ENCODE measurements at regions not wholly inside any gene's neighbourhood (a gene's known extent, or its start where the extent isn't known, plus 50 kb on each side); places are given as distances from the start of the nearest gene placed in this dataset.

DNA sequence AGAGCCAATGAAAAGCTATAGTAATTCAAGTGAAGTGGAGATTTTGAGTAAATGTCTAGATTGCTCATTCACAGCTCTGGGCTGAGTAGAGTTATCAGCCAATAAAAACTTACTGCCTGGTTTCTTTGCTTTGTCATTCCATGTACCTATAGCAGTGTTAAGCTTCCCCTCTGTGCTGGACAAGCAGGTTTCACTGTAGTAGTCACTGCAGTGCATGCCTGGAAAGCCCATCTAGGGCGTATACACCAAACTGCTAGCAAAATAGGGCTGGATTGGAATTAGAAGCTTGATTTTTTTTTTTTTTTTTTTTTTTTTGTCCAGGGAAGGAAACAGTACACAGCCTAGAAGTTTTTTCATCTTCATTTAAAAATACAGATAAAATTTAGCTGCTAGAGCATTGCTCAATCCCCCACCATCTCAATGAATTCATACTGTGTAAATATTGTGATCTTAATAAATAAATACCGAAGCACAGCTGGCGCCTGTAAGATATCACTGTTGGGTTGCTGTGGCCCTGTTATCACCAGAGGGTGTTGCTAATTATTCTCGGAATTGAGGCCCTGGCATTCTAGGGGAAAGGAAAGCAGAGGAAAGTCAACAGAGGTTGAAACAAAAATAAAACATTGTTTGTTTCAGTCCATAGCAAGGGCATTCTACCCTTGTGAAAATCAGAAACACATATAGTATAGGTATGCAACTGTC is 968.5 kb upstream of the GJE1 start:
- no peak for DNase-seq (ENCODE audit: low read depth, low spot score)

DNA sequence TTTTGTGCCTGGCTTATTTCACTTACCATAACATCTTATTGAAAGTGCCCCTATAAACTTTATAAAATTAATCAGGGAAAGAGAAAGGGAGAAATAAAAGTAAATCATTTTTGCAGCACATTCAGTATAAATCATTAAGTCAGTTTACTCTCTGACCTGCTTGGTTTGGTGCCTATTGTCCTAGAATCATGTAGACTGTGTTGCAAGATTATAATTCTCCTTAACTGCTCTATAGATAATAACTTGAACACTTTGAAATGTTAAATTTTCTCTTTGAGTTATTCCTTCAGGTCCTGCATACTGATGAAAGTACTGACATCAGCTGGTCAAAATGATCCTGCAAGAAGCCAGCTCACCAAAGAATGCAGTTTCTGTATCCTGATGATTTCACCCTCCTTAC is 969.6 kb upstream of the GJE1 start:
- DNase-seq (ENCODE audit: low read depth, low spot score) = no peak

DNA sequence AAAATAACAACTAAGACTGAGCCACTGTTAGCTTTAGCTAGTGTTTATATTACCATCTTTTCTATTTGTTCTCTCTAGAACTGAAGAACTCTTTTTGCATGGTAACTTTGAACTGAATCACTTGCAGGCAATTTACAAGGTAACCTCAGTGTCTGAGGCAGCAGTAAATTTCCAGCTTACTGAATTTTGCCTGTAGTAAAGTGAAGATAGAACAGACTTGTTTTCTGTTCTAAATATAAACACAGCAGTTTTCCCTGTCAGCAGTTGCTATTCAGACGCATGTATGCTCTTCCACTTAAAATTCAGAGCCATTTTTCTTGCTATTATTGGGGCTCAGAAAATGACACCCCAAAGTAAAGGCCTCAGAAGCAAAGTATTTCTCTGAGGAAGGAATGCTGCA is 974.0 kb upstream of the GJE1 start:
- no peak for DNase-seq (ENCODE audit: low read depth, low spot score)

DNA sequence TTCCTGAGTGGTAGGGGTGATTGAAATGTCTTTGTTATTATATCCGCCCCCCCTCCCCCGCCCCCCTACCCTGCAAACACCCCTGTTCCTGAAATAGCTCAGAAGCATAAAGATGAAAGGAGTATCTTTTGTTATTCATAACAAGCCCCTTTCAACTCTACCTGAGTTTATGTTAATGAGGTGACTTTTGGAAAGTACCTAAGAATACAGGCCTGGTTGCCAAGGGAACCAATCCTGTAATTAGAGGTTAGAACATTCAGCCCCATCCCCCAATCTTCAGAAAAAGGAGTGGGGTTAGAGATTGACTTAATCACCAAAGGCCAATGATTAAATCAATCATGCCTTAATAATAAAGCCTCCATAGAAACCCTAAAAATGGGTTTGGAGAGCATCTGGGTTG is 979.2 kb upstream of the GJE1 start:
- no peak for DNase-seq (ENCODE audit: low read depth, low spot score)

DNA sequence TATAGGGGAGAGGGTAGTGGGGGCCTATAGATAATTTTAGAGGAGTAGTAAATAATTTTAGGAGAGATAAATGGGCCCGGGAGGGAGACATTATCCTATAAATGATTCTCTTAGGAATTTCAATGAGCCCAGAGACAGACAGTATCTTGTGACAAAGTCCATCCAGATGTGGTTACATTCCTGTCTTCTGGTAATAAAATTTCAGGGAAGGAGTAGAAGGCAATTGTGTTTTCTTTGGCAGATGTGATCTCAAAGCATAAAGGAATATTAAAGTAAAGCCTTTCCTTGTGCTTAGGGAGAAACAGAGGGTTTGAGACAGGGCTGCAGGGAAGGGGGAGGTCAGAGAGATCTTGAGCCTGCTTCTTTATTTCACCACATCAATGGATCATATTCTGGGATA is 979.8 kb upstream of the GJE1 start:
- DNase-seq (ENCODE audit: low read depth, low spot score) = no peak

DNA sequence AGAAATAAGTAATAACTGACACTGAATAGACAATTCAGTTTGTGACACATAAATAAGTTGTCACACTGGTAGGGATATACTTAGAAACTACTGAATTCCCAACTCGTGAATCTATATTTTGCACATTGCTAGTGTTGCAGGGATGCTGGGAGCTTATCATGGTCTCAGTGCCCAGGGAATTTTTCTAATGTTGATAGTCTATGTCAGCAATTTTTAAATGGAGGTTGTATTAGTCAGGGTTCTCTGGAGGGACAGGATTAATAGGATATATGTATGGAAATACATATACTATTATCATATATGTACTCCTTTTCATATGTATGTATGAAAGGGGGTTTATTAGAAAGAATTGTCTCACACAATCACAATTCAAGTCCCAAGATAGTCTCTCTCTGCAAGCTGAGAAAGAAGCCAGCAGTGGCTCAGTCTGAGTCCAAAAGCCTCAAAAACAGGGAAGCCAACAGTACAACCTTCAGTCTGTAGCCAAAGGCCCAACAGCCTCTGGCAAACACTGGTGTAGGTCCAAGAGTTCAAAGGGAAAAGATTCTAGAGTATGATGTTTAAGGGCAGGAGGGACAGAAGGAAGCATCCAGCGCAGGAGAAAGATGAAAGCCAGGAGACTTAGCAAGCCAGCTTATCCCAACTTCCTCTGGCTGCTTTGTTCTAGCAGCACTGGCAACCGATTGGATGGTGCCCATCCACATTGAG is 980.9 kb upstream of the GJE1 start:
- no peak for DNase-seq (ENCODE audit: low read depth, low spot score)

DNA sequence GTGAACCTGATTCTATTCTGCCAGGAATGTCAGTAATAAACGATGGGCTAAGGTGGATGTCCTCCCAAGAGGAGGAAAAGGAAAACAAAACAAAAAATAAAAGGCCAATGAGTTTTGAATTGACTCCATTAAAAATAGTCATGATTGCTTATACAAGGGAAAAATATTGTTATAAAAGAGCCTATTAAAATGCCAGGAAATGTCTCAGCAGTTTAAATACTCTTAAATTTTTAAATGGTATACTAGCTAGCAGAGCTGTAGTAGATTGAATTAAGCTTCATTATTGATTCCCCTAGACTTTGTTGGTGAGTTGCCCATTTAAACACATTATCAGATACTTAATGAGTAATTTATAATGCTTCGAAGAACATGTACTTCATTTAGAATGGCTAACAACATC is 990.9 kb upstream of the GJE1 start:
- no peak for DNase-seq (ENCODE audit: low read depth, low spot score)

DNA sequence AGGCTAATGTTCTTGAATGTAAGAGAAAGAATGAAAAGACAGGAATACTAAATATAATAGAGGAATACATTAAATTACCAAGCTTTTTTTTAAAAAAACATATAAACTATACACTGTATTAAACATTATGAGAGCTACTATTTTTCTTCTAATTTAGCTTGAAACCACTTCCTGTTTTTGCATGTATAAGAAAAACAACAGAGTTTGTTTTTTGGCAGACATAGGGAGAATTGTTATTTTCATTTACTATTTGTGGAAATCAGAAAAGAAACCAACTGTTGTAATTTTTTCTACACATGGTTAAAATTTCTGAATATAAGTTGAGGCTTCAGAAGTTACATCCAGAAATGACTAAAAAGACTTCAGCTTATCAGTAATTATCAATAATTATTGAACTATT is 991.8 kb upstream of the GJE1 start:
- DNase-seq (ENCODE audit: low read depth, low spot score) = no peak

DNA sequence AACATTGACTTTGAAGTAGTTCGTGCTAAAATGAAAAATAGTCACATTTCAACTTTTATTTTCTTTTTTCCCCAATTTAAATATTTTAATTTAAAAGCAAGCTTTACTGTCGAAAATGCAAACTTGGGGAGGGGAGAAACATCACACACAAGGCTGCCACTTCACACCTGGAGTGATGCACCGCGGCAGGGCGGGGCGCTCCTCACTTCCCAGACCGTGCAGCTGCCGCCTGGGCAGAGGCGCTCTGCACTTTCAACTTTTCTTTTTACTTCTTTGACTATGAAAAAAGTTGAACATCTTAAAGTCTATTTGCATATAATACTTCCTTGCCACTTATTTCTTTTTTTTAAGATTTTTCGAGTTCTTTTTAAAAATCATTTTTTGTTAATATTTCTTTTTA is 993.3 kb upstream of the GJE1 start:
- DNase-seq (ENCODE audit: low read depth, low spot score) = no peak

DNA sequence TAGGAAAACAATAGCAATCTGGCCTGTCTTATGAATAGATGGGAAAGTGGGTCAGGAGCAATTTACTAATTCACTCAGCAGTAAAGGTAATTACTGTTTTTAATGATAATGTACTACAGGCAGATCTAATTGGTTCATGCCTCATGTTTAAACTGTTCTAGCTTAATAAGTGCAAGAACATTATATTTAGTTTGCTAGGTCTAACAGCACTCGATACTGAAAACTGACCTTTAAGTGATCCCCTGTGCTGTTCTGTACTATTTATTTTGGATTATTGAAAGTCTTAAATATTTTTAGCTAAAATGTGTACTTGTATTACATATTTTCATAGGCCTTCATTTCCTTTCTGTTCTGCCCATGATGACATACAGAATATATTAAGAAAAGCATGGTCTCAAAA is 998.0 kb upstream of the GJE1 start:
- no peak for DNase-seq (ENCODE audit: low read depth, low spot score)

DNA sequence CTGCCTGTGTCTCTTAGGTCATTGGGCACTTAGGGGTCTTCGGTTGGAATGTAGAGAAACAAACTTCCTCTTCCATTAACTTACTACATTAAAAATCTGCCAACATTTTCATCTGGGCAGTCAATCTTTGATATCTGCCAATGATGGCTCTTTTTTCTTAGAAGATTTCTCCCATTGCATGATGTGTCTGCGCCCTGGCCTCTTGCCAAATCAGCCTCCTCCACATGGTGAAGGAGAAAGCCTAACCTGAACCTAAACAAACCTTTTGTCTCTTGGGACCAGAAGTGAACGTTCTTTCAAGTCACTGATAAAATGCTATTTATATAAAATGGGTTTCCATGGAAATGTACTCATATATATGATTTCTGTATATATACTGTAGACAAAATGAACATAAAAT is 998.9 kb upstream of the GJE1 start:
- no peak for DNase-seq (ENCODE audit: low read depth, low spot score)

DNA sequence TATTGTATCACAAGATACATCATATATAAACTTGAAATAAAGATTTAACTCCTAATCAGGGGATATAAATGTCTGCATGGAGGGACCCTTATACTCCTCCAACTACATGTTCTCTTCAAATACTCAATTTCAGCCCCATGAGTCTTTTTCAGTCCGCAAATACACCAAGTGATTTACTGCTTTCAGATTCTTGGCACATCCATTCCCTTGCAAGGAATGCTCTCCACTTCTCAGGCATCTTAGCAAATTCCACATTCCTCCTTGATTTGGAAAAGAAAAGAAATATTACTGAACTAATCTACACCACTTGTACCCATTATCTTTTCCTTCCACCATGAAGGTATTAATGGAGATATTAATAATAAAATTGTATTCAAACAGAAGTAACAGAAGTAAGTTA is 999.4 kb upstream of the GJE1 start:
- no peak for DNase-seq (ENCODE audit: low read depth, low spot score)

DNA sequence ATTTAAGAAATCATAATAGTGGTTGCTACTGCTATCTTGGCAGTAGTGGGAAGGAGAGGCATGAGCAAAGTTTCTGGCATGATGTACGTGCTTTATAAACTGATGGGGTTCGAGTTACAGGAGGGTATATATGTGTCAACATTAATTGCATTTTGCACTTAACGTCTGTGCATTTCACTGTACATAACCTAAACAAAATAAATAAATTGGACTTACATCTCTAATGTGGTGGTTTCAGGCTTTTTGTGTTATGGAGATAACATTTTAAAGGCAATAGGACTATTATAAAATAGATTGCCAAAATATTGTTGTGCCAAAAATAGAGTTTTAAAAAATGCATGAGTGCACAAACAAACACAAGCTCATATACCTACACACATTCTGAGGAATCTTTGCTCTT is 1001.1 kb upstream of the GJE1 start:
- DNase-seq (ENCODE audit: low read depth, low spot score) = no peak

DNA sequence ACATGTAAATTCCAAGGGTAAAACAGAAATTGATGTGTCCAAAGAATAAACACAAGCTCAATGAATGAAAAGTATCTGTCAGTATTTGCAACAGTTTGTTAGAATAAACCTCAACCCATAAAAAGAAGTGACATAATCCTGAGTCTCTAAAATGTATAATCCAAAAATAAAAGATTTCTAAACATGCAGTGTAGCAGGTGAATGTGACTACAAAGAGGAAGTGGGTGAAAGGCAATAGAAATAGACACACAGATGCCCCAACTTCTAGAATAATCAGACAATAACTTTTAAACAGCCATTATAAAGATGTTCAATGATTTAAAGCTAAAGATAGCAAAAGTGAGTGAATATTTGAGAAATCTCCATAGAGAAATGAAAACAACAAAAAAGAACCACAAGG is 1009.2 kb upstream of the GJE1 start:
- no peak for DNase-seq (ENCODE audit: low read depth, low spot score)

DNA sequence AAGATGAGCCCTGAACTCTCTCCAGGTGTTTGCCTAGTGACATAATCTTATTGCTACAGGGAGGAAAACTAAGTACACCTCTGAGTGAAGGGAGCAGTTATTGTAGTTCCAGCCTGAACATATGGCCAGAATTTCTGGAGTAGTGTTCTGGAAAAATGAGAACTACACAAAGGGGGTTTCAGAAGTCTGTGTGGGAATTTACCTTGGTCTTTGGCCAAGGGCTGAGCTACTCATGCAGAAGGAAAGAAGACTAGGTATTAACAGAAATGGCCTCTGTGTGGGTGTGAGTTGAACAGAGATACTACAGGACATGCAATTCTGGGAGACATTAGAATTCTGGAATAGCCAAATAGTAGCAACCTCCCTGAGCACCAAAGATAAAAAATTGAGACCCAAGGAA is 1009.7 kb upstream of the GJE1 start:
- DNase-seq (ENCODE audit: low read depth, low spot score) = no peak

DNA sequence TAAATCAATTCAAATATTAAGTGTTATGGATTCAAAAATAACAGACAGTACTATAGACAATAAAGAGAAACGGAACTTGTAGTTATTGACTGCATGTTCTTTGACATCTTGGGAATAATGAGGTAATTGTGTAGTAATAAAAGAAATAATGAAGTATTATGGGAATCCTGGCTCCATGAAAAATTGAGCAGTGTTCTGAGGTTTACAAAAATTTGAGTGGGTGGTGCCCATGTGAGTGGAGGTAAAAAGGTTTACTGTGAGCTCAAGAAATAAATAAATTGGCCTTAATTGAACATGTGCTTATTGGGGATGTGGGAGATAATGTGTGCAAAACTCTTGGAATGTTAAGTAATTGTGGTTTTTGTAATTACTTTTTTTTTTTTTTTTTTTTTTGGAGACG is 1013.7 kb upstream of the GJE1 start:
- DNase-seq (ENCODE audit: low read depth, low spot score) = no peak

DNA sequence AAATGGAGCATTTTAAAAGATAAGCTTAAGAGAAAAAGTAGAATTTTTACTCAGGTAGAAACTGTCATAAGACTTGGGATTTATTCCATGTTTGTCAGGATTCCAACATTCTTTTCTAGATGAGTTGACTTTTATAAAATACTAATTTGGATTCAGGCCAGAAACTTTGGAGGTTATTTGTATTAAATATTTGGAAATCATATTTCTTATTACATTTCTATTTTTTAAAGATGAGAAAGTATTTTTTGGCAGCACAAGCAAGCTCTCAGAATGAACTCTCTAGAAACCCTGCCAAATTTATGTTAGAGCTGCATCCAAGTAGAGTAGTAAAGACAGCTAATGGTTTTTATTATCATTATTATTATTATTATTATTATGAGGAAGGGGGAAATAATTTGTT is 1014.9 kb upstream of the GJE1 start:
- DNase-seq (ENCODE audit: low read depth, low spot score) = no peak

DNA sequence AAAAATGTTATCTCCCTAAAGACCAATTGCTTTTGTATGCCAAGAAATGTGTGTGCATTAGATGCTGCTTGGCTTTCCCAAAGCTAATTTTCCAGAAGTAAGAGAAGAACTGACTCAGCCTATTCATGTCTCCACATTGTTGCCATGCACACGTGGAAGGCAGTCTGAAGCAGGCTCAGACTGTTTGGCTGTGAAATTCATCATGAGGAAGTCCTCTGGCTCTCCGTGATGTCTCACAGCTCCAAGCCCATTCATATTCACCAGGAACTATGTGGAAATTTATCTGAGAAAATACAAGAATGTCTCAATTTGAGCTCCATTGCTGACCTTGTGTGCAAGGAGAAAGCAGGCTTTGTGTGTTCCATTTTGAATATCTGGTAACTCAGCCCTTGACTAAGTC is 1022.2 kb upstream of the GJE1 start:
- no peak for DNase-seq (ENCODE audit: low read depth, low spot score)

DNA sequence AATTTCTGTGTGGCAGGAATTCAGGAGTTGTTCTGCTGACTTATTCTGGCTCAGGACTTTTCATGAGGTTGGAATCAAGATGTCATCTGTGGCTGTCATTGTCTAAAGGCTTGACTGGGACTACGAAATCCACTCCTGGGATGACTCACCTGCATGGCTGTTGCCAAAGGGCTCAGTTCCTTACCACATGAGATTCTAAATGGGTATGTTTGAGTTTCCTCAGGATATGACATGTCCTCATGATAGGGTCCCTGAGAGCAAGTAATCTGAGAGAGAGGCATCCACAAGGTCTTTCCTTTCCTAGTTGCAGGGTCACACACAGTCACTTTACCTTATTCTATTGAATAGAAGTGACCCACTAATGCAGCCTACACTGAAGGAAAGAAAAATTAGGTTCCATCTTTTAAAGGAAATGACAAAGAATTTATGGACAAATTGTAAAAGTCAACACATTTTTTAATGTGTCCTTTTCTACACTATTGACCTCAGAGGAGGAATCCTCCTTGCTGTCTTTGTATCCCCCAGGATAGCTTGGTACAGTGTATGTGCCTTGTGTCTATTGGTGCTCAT is 1025.0 kb upstream of the GJE1 start:
- no peak for DNase-seq (ENCODE audit: low read depth, low spot score)

DNA sequence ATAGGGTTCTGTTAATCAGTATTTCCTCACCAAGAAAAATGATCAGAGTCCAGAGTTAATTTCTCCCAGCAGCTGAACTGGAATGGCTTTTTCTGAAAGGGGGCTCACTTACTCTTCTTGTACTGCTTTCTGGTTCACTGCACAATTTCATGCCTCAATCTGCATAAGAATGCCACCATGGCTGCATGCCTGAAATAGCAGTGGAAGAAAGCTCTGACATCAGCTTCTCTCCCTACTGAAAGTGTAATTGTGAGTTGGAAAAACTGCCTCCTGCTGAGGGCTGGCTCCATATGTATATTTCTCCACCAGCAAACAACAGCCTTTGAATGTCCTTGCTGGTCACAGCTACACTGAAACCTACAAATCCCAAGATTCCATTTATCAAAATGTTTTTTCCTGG is 1027.2 kb upstream of the GJE1 start:
- DNase-seq (ENCODE audit: low read depth, low spot score) = peak; percentile 52

DNA sequence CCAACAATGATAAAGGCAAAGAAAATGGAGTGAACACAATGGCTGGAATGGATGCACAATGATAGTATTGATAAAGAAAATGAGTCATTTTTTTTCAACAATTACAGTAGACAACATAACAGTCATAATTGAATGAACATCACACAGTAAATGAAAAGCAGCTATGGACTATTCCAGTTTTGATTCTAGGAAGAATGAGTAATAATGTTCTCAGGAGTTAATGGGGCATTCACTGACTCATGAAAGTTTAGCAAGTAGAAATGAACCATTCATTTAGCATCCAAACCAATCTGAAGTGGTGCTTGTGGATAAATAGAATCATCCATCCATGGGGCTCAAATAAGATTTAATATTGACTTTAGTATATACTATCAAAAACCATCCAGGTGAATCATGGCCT is 1029.5 kb upstream of the GJE1 start:
- DNase-seq (ENCODE audit: low read depth, low spot score) = no peak

DNA sequence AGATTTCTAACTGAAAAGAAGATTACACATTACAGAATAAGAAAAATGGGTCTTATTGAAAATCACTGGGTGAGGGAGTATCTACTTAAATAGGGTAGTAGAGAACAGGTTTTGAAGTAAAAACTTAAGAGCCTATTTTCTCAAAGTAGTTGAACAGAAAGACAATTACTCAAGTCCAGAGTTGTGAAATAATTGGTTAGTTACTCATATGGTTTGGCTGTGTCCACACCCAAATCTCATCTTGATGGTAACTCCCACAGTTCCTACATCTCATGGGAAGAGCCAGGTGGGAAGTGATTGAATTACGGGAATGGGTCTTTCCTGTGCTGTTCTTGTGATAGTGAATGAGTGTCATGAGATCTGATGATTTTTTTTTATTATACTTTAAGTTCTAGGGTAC is 1035.3 kb upstream of the GJE1 start:
- DNase-seq (ENCODE audit: low read depth, low spot score) = no peak

DNA sequence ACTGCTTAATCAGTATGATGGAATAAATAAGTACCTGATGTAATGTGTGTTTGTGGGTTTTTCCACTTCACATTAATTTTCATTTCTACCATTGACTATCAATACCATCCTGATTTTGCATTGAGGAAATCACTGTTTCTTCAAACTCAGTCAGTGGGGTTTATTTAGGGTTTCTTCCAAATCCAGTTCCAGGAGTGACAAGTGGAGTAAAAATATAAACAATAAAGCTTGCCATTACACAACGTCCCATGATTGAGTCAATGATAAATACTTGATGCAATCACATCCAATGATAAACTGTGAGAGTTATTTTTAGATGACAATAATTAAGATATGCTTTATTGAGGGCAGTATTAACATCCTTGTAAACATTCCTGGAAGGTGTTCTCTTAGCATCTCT is 1037.4 kb upstream of the GJE1 start:
- DNase-seq (ENCODE audit: low read depth, low spot score) = no peak

Data from smooth muscle cell of the brain vasculature (primary cell).